ENCODE measurements at regions not wholly inside any gene's neighbourhood (a gene's known extent, or its start where the extent isn't known, plus 50 kb on each side); places are given as distances from the start of the nearest gene placed in this dataset.

DNA sequence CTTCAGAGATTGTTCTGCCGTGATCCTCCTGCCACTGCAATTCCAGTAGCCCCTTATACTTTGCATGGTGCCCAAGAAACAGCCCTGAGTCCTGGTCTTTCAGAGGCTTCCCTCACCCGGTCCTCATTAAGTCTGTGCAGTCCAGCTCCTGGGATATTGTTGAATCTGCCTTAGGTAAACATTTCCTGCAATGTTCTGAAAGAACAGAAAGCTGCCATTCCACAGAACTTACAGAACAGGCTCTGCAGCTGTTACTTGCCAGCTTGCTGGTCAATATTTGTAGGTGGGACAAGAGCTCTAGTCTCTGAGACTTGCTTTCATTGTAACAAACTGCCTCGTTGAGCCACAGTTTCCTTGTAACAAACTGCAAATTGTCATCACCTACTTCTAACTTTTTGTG lies 115.0 kb upstream of the KIF5B start:
- no peak for DNase-seq (ENCODE audit: low spot score)

DNA sequence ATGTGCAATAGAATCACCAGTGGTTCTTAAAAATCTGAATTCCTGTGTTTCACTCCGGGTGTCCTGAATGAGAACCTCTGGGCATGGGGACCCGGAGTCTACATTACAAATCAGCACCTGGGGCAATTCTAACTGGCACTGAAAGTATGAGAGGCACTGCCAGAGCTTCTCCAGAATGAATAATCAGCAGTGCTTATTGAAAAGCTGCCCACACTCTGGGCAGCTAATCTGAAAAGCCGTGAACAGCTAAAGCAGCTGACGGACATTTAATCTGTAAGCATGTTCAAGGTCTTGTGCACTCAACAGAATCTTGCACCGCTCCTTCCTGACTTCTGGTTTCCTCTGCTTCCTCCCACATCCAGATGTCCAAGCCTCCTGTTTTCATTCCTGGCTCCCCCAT lies 113.3 kb upstream of the KIF5B start:
- DNase-seq (ENCODE audit: low spot score), result no peak

DNA sequence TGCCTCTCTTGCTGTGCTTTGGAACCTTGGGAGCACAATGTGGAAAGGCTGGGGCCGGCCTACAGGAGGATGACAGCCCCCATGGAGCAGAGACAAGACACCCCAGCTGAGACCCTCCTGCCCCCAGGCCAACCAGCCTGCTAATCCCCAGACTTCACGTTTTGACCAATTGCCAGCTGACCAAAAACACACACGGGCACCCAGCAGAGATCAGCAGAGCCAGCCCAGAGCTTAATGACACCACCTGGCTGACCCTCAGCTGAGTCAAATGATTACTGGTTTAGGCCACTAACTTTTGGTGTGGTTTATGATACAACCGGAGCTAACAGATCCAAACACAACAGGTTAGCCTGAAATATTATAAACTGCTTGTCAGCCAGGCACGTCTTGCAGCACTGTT lies 111.2 kb upstream of the KIF5B start:
- DNase-seq (ENCODE audit: low spot score), result no peak

DNA sequence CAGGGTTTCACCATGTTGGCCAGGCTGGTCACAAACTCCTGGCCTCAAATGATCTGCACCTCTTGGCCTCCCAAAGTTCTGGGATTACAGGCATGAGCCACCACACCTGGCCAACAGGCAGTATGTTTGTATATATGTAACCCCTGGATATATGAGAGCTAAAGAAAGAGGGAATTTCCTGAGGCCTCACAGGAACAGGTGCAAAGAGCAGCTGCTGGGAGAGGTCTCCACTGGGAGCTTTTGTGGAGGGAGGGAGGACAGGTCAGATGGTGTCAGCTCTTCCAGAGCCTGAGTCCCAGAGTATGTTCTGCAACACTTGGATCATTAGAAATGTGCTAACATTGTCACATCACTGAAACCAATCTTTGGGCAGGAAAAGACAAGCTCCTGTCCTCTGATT lies 110.1 kb upstream of the KIF5B start:
- no peak for DNase-seq (ENCODE audit: low spot score)

DNA sequence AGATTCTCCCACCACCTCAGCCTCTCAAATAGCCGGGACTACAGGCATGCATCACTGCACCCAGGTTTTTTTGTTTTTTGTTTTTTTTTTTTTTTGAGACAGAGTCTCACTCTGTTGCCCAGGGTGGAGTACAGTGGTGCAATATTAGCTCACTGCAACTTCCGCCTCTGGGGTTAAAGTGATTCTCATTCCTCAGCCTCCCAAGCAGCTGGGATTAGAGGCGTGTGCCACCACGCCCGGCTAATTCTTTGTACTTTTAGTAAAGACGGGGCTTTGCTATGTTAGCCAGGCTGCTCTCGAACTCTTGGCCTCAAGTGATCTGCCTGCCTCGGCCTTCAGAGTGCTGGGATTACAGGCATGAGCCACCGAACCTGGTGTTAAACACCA lies 107.5 kb upstream of the KIF5B start:
- DNase-seq (ENCODE audit: low spot score), result no peak

DNA sequence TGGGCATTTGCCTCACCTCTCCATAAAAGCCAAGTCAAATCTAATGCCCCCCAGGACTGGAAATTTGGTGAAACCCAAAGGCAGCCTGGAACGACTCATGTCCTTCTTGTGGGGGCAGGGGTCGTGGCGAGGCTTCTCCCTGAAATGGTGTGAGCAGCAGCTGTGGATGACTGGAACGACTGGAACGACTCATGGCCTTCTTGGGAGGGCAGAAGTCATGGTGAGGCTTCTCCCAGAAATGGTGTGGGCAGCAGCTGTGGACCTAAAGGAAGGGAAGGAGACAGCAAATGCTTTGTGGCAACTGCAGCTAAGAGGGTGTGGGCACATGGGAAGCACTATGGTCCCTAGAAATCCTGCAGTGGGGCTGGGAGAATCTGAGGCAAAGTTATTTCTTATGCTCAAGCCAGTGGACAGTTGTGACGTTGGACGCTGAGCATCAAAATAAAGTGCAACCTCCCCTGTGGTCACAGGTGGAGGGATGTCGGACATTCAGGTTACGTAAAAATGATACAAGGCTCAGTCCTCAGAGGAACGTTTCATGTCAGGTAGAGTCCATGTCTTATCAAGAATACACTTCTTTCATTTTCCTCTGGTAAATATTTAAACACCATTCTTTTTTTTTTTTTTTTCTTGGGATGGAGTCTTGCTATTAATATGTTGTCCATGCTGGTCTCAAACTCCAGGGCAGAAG lies 107.0 kb upstream of the KIF5B start:
- no peak for DNase-seq (ENCODE audit: low spot score)

DNA sequence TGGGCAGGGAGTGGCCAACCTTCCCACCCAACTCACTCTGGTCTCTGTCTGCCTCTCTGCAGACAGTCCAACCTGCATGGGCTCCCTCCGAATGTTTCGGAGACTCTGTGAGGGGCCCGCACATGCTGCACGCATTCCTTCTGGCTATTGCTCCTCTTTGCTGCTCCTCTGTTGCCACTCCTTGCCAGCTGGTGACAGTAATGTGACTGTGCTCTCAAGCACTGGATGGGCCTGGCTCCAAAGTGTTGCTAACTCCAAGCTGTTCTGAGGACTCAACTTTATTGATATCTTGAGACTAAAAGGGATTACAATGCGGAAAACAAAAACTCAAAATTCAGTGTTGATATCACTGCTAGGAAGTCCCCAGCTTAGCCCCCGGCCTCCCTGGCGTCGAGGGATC lies 105.4 kb upstream of the KIF5B start:
- DNase-seq (ENCODE audit: low spot score), result no peak

DNA sequence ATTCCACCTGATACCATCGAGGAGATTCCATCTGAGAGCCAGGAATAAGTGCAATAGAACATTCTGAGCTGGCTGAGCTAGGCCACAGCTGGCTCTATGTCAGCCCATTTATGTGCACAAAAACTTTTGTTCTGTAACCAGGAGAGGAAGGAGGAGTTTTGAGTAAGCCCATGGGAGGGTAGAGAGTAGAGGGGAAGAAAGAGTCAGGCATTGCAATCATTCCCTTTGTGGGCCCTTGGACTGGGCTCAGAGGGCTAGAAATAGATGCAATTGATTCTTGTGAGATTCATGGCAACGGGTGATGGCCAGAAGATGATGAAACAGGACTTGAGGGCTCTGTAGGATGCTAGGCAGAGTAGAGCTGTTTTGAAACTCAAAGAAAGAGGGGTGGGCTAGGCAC lies 104.6 kb upstream of the KIF5B start:
- DNase-seq (ENCODE audit: low spot score), result no peak

DNA sequence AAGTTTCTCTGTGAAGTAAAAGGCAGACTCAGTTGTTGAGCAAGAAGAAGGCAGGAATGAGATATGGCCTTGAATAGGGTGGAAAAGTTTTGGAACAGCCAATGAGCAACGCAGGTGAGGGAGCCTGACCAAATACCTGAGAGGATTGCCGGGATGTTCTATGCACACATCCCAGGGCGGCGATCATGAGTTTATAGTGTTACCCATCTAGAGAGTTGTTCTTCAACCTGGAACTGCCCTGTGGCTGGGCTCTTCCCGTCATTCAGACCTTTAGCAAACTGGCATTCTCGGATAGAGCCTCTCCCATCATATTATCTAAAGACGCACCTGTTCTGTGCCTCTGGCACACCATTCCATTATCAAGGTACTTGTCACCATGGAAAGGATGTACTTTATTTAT lies 103.0 kb upstream of the KIF5B start:
- DNase-seq (ENCODE audit: low spot score), result no peak

DNA sequence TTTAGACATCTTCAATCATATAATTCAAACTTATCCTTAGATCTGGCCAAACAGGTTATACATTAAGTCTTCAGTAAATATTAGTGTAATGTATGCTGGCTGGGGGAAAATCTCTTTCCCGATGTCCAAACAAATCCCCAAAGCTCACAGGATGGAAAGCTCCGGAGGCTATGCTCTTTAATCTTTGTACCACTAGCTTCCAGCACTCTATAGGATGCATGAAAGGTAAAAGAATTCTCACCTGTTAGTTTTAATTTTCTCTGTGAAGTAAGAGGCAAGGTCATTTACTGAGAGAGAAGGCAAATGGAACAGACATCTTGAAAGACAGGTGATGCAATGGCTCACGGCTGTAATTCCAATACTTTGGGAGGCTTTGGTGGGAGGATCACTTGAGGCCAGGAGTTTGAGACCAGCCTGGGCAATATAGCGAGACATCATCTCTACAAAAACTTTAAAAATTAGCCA lies 99.8 kb upstream of the KIF5B start:
- no peak for DNase-seq (ENCODE audit: low spot score)

DNA sequence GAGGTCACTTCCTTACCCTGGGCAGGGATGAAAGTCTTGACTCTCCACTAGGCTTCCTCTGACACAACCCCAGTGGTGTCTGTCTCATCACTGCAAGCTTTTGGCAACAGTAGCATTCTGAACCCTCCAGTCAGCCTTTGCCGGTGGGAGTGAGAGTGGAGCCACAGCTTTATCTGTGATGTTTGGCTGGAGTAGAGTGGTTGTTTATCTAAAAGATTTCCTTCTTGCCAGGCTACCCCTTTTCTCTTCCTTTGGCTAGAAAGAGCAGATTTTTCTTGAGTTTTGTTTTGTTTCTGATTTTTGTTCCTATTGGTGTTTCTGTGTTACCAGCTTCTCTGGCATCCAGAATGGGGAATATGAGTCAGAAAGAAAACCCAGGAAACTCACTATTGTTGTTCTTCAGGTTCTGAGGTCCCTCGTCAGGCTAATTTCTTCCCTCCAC lies 98.9 kb upstream of the KIF5B start:
- no peak for DNase-seq (ENCODE audit: low spot score)

DNA sequence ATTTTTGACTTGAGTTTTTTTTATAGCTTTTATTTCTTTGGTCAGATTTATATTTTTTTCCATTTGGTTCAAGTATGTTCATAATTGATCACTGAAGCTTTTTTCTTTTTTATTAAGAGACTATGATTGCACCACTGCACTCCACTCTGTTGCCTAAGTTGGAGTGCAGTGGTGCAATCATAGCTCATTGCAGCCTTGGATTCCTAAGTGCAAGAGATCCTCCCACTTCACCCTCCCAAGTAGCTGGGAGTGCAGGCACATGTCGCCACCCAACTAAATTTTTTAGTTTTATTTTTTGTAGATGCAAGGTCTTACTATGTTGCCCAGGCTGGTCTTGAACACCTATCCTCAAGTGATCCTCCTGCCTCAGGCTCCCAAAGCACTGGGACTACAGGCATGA lies 97.7 kb upstream of the KIF5B start:
- no peak for DNase-seq (ENCODE audit: low spot score)

DNA sequence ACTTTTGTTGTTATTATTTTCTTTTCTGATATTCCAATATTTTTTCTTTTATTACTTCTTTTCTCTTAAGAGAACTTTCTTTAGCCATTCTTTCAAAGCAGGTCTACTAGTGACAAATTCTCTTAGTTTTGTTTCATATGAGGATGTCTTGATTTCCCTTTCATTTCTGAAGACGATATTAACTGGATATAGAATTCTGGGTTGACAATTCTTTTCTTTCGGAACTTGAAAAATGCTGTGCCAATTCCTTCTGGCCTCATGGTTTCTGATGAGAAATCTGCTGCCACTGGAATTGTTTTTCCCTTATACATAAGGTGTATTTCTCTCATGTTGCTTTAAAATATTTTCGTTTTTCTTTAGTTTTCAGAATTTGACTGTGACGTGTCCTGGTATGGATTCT lies 97.0 kb upstream of the KIF5B start:
- no peak for DNase-seq (ENCODE audit: low spot score)

DNA sequence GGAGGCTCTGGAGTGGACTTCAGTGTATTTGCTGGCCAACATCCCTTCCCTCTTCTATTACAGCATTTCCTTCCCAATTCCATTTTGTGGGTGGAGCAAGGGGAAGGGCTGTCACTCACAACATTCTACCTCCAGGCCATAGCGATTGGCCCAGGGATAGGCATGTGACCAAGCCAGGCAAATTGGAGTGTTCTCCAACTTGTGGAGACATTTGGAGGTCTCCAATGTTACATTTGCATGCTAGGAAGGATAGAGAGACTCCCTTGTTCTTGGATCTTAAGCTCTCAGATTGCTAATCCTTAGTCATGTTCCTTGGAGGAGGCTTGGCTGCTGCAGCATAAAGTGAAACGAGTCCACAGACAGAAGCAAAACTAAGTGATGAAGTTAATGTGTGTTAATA lies 95.6 kb upstream of the KIF5B start:
- no peak for DNase-seq (ENCODE audit: low spot score)

DNA sequence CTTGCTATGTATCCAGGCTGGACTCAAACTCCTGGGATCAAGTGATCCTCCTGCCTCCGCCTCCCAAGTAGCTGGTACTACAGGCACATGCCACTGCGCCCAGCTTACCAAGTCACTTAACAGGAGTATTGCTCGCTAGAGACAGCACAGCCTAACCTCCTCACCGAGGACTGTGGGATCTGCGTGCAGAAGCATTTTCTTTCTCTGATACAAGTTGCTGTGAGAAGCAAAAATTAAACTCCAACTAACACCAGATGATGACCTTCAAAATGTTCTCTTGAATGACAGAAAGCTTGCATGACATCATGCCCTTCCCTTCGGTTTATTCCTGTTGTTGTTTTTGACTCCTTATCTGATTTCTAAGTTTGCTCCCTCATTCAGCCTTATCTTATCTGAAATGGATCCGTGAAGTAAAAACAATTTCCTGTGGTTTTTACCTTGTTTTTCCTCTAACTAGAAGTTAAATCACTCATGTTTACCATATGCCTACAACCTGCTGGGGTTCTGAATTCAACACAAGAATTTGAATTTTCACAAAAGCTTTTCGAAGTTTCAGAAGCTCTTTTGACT lies 94.4 kb upstream of the KIF5B start:
- DNase-seq (ENCODE audit: low spot score), result no peak

DNA sequence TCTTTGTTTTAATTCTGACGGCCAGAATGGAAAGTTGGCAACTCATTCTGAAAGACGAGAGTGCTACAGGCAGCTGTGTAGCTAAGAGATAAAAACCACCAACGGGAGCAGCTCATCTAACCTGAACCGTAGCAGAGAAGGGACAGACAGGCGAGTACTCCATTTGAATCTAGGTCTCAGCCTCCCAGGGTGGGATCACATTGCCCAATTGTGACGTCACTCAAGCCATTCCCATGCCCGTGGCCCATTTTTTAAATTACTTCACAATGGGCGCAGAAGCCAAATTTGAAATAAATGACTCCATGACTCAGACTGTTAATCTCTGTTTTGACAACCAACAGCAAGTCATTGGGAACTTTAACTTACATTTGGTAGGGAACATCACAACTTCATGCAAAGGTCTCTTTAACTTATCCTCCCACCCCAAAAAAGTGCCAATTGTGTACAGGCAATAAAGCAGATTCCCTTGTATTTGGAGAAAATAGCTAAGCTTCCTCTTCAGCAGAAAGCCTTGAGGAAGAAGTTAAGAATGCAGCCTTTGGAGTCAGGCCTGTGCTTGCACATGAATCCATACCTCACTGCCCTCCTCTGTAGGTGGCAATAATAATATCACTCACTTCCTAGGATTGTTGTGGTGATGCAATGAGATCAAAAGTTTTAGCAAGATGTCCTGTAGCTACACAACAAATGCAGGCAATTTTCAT lies 93.2 kb upstream of the KIF5B start:
- DNase-seq (ENCODE audit: low spot score), result no peak

DNA sequence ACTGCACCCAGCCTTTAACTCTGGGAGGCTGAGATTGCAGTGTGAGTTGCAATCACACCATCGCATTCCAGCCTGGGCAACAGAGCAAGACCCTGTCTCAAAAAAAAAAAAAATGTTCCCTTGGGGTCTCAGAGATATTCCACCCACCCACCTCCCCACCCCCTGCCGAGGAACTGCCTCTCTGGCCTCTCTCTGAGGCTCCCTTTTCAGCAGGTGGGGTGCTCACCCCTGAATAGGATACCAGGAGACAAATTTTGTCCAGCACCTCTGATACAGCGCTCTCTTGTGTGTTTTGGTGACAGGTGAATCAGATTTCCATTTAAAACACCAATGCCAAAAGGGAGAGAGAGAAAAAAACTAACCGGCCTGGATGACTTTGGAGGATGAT lies 92.6 kb upstream of the KIF5B start:
- no peak for DNase-seq (ENCODE audit: low spot score)

DNA sequence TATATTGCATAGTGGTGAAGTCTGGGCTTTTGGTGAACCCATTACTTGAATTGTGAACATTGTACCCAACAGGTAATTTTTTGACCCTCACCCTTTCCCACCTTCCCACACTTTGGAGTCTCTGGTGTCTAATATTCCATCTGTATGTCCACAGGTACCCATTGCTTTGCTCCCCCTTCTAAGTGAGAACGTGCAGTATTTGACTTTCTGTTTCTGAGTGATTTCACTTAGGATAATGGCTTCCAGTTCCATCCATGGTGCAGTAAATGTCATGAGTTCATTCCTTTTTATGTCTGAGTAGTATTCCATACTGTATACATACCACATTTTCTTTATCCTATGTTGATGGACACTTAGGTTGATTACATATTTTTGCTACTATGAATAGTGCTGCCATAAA lies 91.5 kb upstream of the KIF5B start:
- no peak for DNase-seq (ENCODE audit: low spot score)

DNA sequence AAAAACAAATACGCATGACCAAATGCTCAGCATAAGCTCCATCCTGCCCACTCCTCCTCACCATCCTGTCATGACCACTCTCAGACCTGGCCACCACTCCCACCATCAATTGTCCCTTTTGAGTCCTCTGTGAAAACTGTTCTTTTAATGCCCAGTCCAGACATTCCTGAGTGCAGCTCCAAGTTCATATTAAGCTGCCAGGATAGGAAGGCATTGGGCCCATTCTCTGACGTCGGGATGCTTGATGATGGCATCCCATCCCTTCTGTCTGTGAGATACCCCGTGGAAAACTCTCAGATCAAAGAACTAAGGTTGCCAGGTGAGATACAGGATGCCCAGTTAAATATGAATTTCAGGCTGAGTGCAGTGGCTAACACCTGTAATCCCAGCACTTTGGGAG lies 89.9 kb upstream of the KIF5B start:
- DNase-seq (ENCODE audit: low spot score), result no peak

DNA sequence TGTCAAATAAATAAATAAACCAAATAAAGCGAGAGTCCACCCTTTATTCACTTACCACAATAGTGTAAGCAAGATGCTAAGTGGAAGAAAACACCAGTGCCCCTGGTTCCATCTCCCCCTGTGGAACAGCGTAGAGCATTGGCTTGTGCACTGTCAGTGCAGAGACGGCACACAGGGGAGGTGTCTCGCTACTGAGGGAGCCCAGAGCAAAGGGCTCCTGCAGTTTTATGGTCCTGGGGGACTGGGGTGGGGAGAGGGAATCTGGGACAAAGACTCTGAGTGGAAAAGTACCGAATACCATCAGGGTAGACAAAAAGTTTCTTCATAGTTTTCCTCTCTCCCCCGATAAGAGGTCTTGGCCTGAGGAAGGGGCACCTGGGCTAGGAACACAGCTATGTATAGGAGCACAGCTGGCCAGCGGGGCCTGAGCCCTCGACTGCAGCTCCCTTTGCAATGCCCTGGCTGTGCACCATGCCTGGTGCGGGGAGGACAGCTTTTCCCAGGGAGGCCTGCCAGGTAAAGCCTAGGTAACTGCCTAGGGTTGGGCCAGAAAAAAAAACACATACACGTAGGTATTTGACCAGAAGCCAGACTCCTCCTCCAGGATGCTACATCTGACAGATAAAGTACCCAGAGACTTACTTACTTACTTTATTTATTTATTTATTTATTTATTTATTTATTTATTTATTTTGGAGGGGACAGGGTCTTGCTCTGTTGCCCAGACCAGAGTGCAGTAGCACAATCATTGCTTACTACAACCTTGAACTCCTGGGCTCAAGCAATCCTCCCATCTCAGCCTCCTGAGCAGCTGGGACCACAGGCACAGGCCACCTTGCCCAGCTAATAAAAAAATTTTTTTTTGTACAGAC lies 88.8 kb upstream of the KIF5B start:
- peak; percentile 57 for DNase-seq (ENCODE audit: low spot score)

DNA sequence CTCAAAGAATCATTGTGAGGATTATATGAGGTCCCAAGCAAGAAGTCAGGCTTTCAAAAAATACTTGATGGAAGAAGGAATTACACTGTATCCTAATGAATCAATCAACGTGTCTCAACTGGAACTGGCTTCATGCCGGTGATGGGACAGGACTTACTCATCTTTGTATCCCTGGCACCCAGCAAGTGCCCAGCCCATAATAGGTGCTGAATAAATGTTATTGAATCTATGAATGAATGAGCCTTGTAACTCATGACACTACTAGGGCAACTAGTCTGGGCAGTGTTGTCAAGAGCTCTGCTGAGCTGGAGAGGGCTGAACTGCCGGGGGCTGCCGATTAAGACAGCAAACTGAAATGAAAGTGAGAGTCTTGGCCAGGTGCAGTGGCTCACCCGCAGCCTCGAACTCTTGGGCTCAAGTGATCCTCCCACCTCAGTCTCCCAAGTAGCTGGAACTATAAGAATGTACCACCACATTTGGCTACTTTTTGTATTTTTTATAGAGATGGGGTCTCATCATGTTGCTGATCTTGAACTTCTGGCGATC lies 87.2 kb upstream of the KIF5B start:
- no peak for DNase-seq (ENCODE audit: low spot score)

DNA sequence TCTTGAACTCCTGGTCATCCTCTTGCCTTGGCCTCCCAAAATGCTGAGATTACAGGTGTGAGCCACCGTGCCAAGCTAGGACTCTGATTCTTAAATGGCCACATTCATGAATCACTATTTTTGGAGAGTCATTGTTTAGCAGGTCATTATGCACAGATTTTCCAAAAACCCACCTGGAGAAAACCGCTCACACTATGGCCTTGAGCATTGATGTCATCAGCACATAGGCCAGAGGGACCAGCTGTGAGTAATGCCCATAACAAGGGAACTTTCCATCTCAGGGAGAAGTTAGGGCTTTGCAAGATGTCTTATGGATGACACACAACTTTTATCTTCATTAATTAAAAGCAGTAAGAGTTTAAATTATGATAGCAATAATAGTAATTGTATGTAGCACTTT lies 86.4 kb upstream of the KIF5B start:
- DNase-seq (ENCODE audit: low spot score), result no peak
